ENCODE measurements at regions not wholly inside any gene's neighbourhood (a gene's known extent, or its start where the extent isn't known, plus 50 kb on each side); places are given as distances from the start of the nearest gene placed in this dataset.

- TF ChIP-seq EP300 (IDR thresholded peaks at IDR 0.05) = no peak
- TF ChIP-seq, protein P1, sequence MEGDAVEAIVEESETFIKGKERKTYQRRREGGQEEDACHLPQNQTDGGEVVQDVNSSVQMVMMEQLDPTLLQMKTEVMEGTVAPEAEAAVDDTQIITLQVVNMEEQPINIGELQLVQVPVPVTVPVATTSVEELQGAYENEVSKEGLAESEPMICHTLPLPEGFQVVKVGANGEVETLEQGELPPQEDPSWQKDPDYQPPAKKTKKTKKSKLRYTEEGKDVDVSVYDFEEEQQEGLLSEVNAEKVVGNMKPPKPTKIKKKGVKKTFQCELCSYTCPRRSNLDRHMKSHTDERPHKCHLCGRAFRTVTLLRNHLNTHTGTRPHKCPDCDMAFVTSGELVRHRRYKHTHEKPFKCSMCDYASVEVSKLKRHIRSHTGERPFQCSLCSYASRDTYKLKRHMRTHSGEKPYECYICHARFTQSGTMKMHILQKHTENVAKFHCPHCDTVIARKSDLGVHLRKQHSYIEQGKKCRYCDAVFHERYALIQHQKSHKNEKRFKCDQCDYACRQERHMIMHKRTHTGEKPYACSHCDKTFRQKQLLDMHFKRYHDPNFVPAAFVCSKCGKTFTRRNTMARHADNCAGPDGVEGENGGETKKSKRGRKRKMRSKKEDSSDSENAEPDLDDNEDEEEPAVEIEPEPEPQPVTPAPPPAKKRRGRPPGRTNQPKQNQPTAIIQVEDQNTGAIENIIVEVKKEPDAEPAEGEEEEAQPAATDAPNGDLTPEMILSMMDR (IDR thresholded peaks at IDR 0.05) = no peak
Observed at GRCh38 chr13:58238972-58239773, 607.6 kb downstream of the PCDH17 start.
